C4-2B (cell line): ENCODE measurements at regions not wholly inside any gene's neighbourhood (a gene's known extent, or its start where the extent isn't known, plus 50 kb on each side); places are given as distances from the start of the nearest gene placed in this dataset.

Experiments
- CTCF ChIP-seq: fragments of 450-650 bp; conservative IDR thresholded peaks from 2 replicates; pipeline ENCODE4 v1.5.1; 2017; ENCODE audit warnings: mild to moderate bottlenecking
- ZFX ChIP-seq: fragments of 450-650 bp; IDR thresholded peaks from 2 replicates; pipeline ENCODE4 v1.6.1; 2017

- TF ChIP-seq CTCF: no peak
- TF ChIP-seq ZFX: no peak
Observed at GRCh38 chr1:239993366-239993765, 98.3 kb upstream of the FMN2 start.
